ENCODE measurements at regions not wholly inside any gene's neighbourhood (a gene's known extent, or its start where the extent isn't known, plus 50 kb on each side); places are given as distances from the start of the nearest gene placed in this dataset.

GRCh38 chr13:89650226-89650625, 1697.3 kb upstream of the MIR17HG start:
- H3K79me2 ChIP-seq (replicated peaks; ENCODE audit: insufficient read depth) = no peaks in the 10 kb centered on the region
- Mint-ChIP-seq H3K4me1 (no peaks in the 10 kb centered on the region), H3K36me3 (ENCODE audit: low read depth) (peaks cover 14% of the 10 kb centered on the region; the same call in 2 of the 3 replicates), H3K4me3 (no peak overlapping the region), H3K9me3 (peaks cover 27% of the 10 kb centered on the region), H3K27me3 (ENCODE audit: insufficient read depth, low read depth, poor library complexity) (peaks cover 3% of the 10 kb centered on the region), H3K27ac (no peak overlapping the region)
- no peaks in the 10 kb centered on the region for H3K36me3 ChIP-seq (ENCODE audit: insufficient read depth)
- no peaks in the 10 kb centered on the region for H4K20me1 ChIP-seq (replicated peaks; ENCODE audit: insufficient read depth)
- no peak for TF ChIP-seq STAT1 (IDR thresholded peaks at IDR 0.05; ENCODE audit: unreplicated experiment)
- TF ChIP-seq POLR2AphosphoS5 (IDR thresholded peaks at IDR 0.05; ENCODE audit: low read depth) = no peak
- TF ChIP-seq ZNF462 (CRISPR knock-in tag; IDR thresholded peaks at IDR 0.05) = no peak
- no peak for TF ChIP-seq NANOG (IDR thresholded peaks at IDR 0.05; ENCODE audit: borderline replicate concordance)
- TF ChIP-seq CREB1 (CRISPR knock-in tag; IDR thresholded peaks at IDR 0.05; ENCODE audit: low read depth) = no peak
- no peak for TF ChIP-seq ETS1 (IDR thresholded peaks at IDR 0.05)
- TF ChIP-seq ZNF114 (CRISPR knock-in tag; IDR thresholded peaks at IDR 0.05) = no peak
- TF ChIP-seq EZH2 (IDR thresholded peaks at IDR 0.05; ENCODE audit: low read depth, unreplicated experiment) = no peak
- no peak for TF ChIP-seq ZNF331 (CRISPR knock-in tag; IDR thresholded peaks at IDR 0.05; ENCODE audit: low read depth)
- no peak for TF ChIP-seq CTCF (conservative IDR thresholded peaks at IDR 0.05; ENCODE audit: low read depth in 2 of 2)
- TF ChIP-seq EZH2phosphoT487 (IDR thresholded peaks at IDR 0.05; ENCODE audit: unreplicated experiment) = no peak
- no peak for TF ChIP-seq JUNB (IDR thresholded peaks at IDR 0.05; ENCODE audit: unreplicated experiment)
- no peak for TF ChIP-seq REST (IDR thresholded peaks at IDR 0.05; ENCODE audit: unreplicated experiment)
- no peaks in the 10 kb centered on the region for H3K27me3 ChIP-seq (ENCODE audit: insufficient read depth)
- ATAC-seq = no peak
- H2AFZ ChIP-seq = no peak overlapping the region
- H3K4me1 ChIP-seq (ENCODE audit: insufficient read depth) = no peaks in the 10 kb centered on the region
- DNase-seq (ENCODE audit: low spot score) = no peak
- H3K4me3 ChIP-seq = no peak overlapping the region
- peaks cover 8% of the 10 kb centered on the region for H3K9me2 ChIP-seq (ENCODE audit: insufficient read depth)
- H3K27ac ChIP-seq (ENCODE audit: low read depth) = no peak overlapping the region
- H3F3A ChIP-seq (replicated peaks; ENCODE audit: low read depth) = no peaks in the 10 kb centered on the region
- H3K4me2 ChIP-seq = no peak overlapping the region

Data from GM23338 (cell line).